HG02798 (cell line): ENCODE measurements at regions not wholly inside any gene's neighbourhood (a gene's known extent, or its start where the extent isn't known, plus 50 kb on each side); places are given as distances from the start of the nearest gene placed in this dataset.

Experiments used
- ATAC-seq: cut with Tn5 transposase; IDR thresholded peaks from one replicate; pipeline ENCODE4 v1.9.1; 2021; ENCODE audit warnings: mild to moderate bottlenecking; ENCODE audit not compliant: unreplicated experiment, poor library complexity

GRCh38 chr5:17428176-17428800 is 69.7 kb upstream of the TAF11L2 start:
- no peak for ATAC-seq

GRCh38 chr5:17429353-17429752 is 68.7 kb upstream of the TAF11L2 start:
- no peak for ATAC-seq

GRCh38 chr5:17430241-17430640 is 67.8 kb upstream of the TAF11L2 start:
- ATAC-seq = no peak

GRCh38 chr5:17431272-17432050 is 66.6 kb upstream of the TAF11L2 start:
- ATAC-seq = no peak

GRCh38 chr5:17432569-17432968 is 65.5 kb upstream of the TAF11L2 start:
- ATAC-seq = no peak

GRCh38 chr5:17433406-17433805 is 64.6 kb upstream of the TAF11L2 start:
- ATAC-seq = no peak

GRCh38 chr5:17434982-17435381 is 63.0 kb upstream of the TAF11L2 start:
- ATAC-seq = peak; percentile 50

- ATAC-seq = peak; percentile 47
These were observed 61.7 kb upstream of the TAF11L2 start for GRCh38 chr5:17436350-17436749.

- peak; percentile 85 for ATAC-seq
These were observed 61.2 kb upstream of the TAF11L2 start for GRCh38 chr5:17436761-17437221.

GRCh38 chr5:17438027-17438426 is 60.0 kb upstream of the TAF11L2 start:
- ATAC-seq = no peak

- ATAC-seq = no peak
These were observed 58.1 kb upstream of the TAF11L2 start for GRCh38 chr5:17439956-17440355.

GRCh38 chr5:17440766-17441165 is 57.3 kb upstream of the TAF11L2 start:
- no peak for ATAC-seq

GRCh38 chr5:17441351-17441750 is 56.7 kb upstream of the TAF11L2 start:
- ATAC-seq = no peak

- no peak for ATAC-seq
These were observed 54.5 kb upstream of the TAF11L2 start for GRCh38 chr5:17443333-17444130.

GRCh38 chr5:17444496-17444895 is 53.5 kb upstream of the TAF11L2 start:
- ATAC-seq = no peak

- no peak for ATAC-seq
These were observed 52.8 kb upstream of the TAF11L2 start for GRCh38 chr5:17445185-17445584.
